A549 (cell line): ENCODE measurements at regions not wholly inside any gene's neighbourhood (a gene's known extent, or its start where the extent isn't known, plus 50 kb on each side); places are given as distances from the start of the nearest gene placed in this dataset.

Experiments
- BHLHE40 ChIP-seq: IDR thresholded peaks from 2 replicates; pipeline ENCODE4 v1.6.1; 2012; ENCODE audit warnings: low read depth, low read length, inconsistent platforms
- CEBPB ChIP-seq, 2 experiments: fragments of >200 bp in 1 of 2; sonication (Bioruptor Twin) in 1 of 2; formaldehyde crosslinking in 1 of 2; IDR thresholded peaks; 2 replicates each; pipeline ENCODE4 v1.6.1; 2012 to 2016
- CTCF ChIP-seq: fragments of >200 bp; sonication (Bioruptor Twin); formaldehyde crosslinking; IDR thresholded peaks from 3 replicates; pipeline ENCODE4 v1.5.1; 2016
- HDAC2 ChIP-seq: fragments of 200-600 bp; sonication (generic); IDR thresholded peaks from 2 replicates; pipeline ENCODE4 v1.6.1; 2016
- KDM5A ChIP-seq: fragments of 200-600 bp; sonication (generic); IDR thresholded peaks from 2 replicates; pipeline ENCODE4 v1.6.1; 2016; ENCODE audit warnings: antibody characterized with exemption, mild to moderate bottlenecking
- PBX3 ChIP-seq: IDR thresholded peaks from 2 replicates; pipeline ENCODE4 v1.6.1; 2012
- POLR2A ChIP-seq: IDR thresholded peaks from 2 replicates; pipeline ENCODE4 v1.6.1; 2012; ENCODE audit warnings: mild to moderate bottlenecking, low read length
- REST ChIP-seq: fragments of 200-600 bp; sonication (generic); IDR thresholded peaks from 2 replicates; pipeline ENCODE4 v1.6.1; 2016; ENCODE audit warnings: antibody characterized with exemption, mild to moderate bottlenecking, moderate library complexity
- RFX5 ChIP-seq: fragments of 450-650 bp; IDR thresholded peaks from 2 replicates; pipeline ENCODE4 v1.7.1; 2014; ENCODE audit warnings: antibody characterized with exemption, mild to moderate bottlenecking, moderate library complexity
- SREBF2 ChIP-seq: fragments of 450-650 bp; IDR thresholded peaks from 2 replicates; pipeline ENCODE4 v1.6.1; 2014; ENCODE audit warnings: mild to moderate bottlenecking, moderate library complexity

GRCh38 chr12:94025756-94026155 lies 122.6 kb upstream of the PLXNC1 start:
- no peak for TF ChIP-seq CTCF
- TF ChIP-seq HDAC2, result no peak
- TF ChIP-seq PBX3, result no peak
- TF ChIP-seq POLR2A, result no peak
- no peak for TF ChIP-seq KDM5A
- no peak for TF ChIP-seq CEBPB (IDR thresholded peaks at IDR 0.05)
- no peak for TF ChIP-seq SREBF2
- no peak for TF ChIP-seq REST
- TF ChIP-seq RFX5, result no peak
- no peak for TF ChIP-seq BHLHE40
